GOT3 (cell line): ENCODE measurements at regions not wholly inside any gene's neighbourhood (a gene's known extent, or its start where the extent isn't known, plus 50 kb on each side); places are given as distances from the start of the nearest gene placed in this dataset.

Source experiments
- DNase-seq: peaks from one replicate; lab custom pipeline; 2025; ENCODE audit warnings: mixed read lengths; lab: John Stamatoyannopoulos, UW

GRCh38 chr16:47970291-47970931, 185.4 kb downstream of the ABCC12 start:
- DNase-seq = no peak

- DNase-seq = no peak
These were observed 188.4 kb downstream of the ABCC12 start for GRCh38 chr16:47967374-47967773.

- DNase-seq = no peak
These were observed 189.5 kb downstream of the ABCC12 start for GRCh38 chr16:47966325-47966724.

- DNase-seq = no peak
These were observed 190.4 kb downstream of the ABCC12 start for GRCh38 chr16:47965439-47965838.

GRCh38 chr16:47958726-47959125, 197.1 kb downstream of the ABCC12 start:
- DNase-seq = no peak

GRCh38 chr16:47956916-47957315, 198.9 kb downstream of the ABCC12 start:
- DNase-seq = no peak

- no peak for DNase-seq
These were observed 206.1 kb downstream of the ABCC12 start for GRCh38 chr16:47949714-47950113.

- DNase-seq = no peak
These were observed 206.5 kb downstream of the ABCC12 start for GRCh38 chr16:47949276-47949675.

GRCh38 chr16:47947723-47948122, 208.1 kb downstream of the ABCC12 start:
- DNase-seq = no peak

- DNase-seq = no peak
These were observed 209.7 kb downstream of the ABCC12 start for GRCh38 chr16:47946092-47946491.

GRCh38 chr16:47944589-47944988, 211.2 kb downstream of the ABCC12 start:
- no peak for DNase-seq

GRCh38 chr16:47943235-47943634, 212.6 kb downstream of the ABCC12 start:
- DNase-seq = no peak

GRCh38 chr16:47940466-47940865, 215.3 kb downstream of the ABCC12 start:
- no peak for DNase-seq

- DNase-seq = no peak
These were observed 216.1 kb downstream of the ABCC12 start for GRCh38 chr16:47939680-47940079.

GRCh38 chr16:47938272-47938671, 217.5 kb downstream of the ABCC12 start:
- no peak for DNase-seq

- DNase-seq = no peak
These were observed 227.8 kb downstream of the ABCC12 start for GRCh38 chr16:47928008-47928407.

- DNase-seq = no peak
These were observed 228.5 kb downstream of the ABCC12 start for GRCh38 chr16:47927330-47927729.

- DNase-seq = no peak
These were observed 229.9 kb downstream of the ABCC12 start for GRCh38 chr16:47925811-47926460.

GRCh38 chr16:47924950-47925349, 230.8 kb downstream of the ABCC12 start:
- no peak for DNase-seq

- DNase-seq = no peak
These were observed 234.3 kb downstream of the ABCC12 start for GRCh38 chr16:47921535-47921934.

- no peak for DNase-seq
These were observed 235.1 kb downstream of the ABCC12 start for GRCh38 chr16:47920709-47921108.

GRCh38 chr16:47917118-47917517, 238.7 kb downstream of the ABCC12 start:
- no peak for DNase-seq

- no peak for DNase-seq
These were observed 239.5 kb downstream of the ABCC12 start for GRCh38 chr16:47916266-47916665.

GRCh38 chr16:47907109-47907508, 248.7 kb downstream of the ABCC12 start:
- no peak for DNase-seq
